Endothelial cell of umbilical vein (primary cell): ENCODE measurements at regions not wholly inside any gene's neighbourhood (a gene's known extent, or its start where the extent isn't known, plus 50 kb on each side); places are given as distances from the start of the nearest gene placed in this dataset.

ENCODE experiments used
- JUN ChIP-seq: IDR thresholded peaks from 2 replicates; pipeline ENCODE4 v1.6.1; 2011; ENCODE audit warnings: borderline replicate concordance, low read depth; ENCODE audit not compliant: insufficient read length, insufficient read depth
- MYC ChIP-seq: IDR thresholded peaks from one replicate; pipeline ENCODE4 v1.6.1; 2011; ENCODE audit warnings: mild to moderate bottlenecking, low read depth, low read length
- TF ChIP-seq, protein P1 (sequence below), 2 donors: IDR thresholded peaks; 1 replicate in 1 of 2; 2 replicates in 1 of 2; pipeline ENCODE4 v1.5.1; 2011; ENCODE audit warnings: low read length in 2 of 2, mild to moderate bottlenecking in 2 of 2, moderate library complexity in 2 of 2, control low read depth in 1 of 2, inconsistent platforms in 1 of 2, low read depth in 1 of 2; ENCODE audit not compliant: insufficient read depth in 1 of 2; ENCODE audit errors: extremely low read depth in 1 of 2
- TF ChIP-seq, protein P2 (sequence below): IDR thresholded peaks from 2 replicates; pipeline ENCODE4 v1.6.1; 2011; ENCODE audit not compliant: insufficient read depth, insufficient read length

DNA sequence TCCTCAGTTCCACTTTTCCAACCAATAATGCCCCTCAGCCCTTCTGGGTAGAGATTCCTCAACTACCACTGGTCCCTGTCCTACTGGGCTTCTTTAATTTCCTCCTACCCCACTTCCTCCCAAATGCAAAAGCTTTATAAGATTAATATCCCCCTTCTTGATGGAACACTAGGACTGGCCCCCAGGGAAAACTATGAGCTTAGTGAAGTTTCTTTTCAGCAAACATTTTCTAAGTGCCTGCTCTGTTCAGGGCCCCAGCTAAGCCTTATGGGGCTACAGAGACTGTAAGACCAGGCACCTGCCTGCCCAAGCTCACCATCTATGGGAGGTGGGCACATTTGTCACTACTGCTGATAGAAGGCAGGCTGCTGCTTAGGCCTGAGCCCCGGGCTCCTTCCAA is 79.4 kb downstream of the RPLP1 start:
- TF ChIP-seq, protein P1, sequence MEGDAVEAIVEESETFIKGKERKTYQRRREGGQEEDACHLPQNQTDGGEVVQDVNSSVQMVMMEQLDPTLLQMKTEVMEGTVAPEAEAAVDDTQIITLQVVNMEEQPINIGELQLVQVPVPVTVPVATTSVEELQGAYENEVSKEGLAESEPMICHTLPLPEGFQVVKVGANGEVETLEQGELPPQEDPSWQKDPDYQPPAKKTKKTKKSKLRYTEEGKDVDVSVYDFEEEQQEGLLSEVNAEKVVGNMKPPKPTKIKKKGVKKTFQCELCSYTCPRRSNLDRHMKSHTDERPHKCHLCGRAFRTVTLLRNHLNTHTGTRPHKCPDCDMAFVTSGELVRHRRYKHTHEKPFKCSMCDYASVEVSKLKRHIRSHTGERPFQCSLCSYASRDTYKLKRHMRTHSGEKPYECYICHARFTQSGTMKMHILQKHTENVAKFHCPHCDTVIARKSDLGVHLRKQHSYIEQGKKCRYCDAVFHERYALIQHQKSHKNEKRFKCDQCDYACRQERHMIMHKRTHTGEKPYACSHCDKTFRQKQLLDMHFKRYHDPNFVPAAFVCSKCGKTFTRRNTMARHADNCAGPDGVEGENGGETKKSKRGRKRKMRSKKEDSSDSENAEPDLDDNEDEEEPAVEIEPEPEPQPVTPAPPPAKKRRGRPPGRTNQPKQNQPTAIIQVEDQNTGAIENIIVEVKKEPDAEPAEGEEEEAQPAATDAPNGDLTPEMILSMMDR (IDR thresholded peaks at IDR 0.05; ENCODE audit: extremely low read depth in 1 of 2, insufficient read depth in 1 of 2, low read depth in 1 of 2, low read length in 2 of 2): no peak
- TF ChIP-seq, protein P2, sequence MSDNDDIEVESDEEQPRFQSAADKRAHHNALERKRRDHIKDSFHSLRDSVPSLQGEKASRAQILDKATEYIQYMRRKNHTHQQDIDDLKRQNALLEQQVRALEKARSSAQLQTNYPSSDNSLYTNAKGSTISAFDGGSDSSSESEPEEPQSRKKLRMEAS: no peak
- no peak for TF ChIP-seq JUN
- no peak for TF ChIP-seq MYC
